ENCODE measurements at regions not wholly inside any gene's neighbourhood (a gene's known extent, or its start where the extent isn't known, plus 50 kb on each side); places are given as distances from the start of the nearest gene placed in this dataset.

DNA sequence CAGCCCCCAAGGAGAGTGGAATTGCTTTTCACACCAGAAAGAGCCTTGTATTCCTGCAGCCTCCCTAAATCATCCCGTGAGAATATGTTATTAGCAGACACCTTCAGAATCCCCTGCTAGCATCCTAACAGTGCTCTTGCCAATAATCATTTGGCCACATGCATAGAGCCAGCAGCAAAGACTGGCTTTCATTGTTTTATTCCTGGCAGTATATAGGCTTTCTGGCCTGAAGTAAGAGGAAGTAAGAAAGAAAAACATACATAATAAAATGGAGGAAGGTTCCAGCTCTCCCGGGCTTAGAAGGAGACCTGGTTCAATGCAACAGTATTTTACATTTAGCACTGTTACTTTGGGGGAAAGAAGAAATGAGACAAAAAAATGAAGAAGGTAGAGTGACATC, 176.7 kb upstream of the ATF7IP start:
- H3K4me3 ChIP-seq (ENCODE audit: low read length), result no peak overlapping the region
- no peak for TF ChIP-seq CTCF (conservative IDR thresholded peaks at IDR 0.05; ENCODE audit: low read length)
- DNase-seq (ENCODE audit: low read depth), result no peak

DNA sequence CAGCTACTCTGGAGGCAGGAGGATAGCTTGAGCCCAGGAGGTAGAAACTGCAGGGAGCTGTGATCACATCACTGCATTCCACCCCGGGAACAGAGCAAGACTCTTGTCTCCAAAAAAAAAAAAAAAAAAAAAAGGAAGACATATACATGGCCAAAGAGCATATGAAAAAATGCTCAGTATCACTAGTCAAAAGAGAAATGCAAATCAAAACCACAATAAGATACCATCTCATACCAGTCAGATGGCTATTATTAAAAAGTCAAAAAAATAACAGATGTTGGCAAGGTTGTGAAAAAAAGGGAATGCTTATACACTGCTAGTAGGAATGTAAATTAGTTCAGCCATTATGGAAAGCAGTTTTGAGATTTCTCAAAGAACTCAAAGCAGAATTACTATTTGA, 174.8 kb upstream of the ATF7IP start:
- peak; percentile 16 for DNase-seq (ENCODE audit: low read depth)
- no peak for TF ChIP-seq CTCF (conservative IDR thresholded peaks at IDR 0.05; ENCODE audit: low read length)

DNA sequence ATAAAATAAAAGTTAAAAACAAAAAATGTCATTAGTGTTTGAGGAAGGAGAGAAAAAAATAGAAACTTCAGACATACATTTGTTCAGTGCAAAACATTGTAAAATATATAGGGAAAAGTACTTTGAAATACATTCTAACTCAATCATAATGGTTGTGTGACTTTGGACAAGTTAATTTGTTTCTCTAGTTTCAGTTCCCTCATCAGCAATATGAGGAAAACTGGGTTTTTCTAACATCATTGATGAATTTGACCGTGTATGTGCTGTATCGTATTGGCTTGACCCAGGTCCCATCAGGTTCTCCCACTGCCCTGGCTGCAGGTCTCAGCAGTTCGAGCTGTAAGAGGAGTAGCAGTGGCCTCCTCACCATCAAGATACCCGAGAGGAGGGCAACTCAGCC, 173.9 kb upstream of the ATF7IP start:
- no peak for DNase-seq (ENCODE audit: low read depth)
- no peak overlapping the region for H3K4me3 ChIP-seq (ENCODE audit: low read length)
- no peak for TF ChIP-seq CTCF (conservative IDR thresholded peaks at IDR 0.05; ENCODE audit: low read length)

More for the DNA sequence above, 174.8 kb upstream of the ATF7IP start:
- H3K4me3 ChIP-seq (ENCODE audit: low read length), result no peak overlapping the region

GRCh38 chr12:14193639-14194038, 171.8 kb upstream of the ATF7IP start:
- no peak overlapping the region for H3K4me3 ChIP-seq (ENCODE audit: low read length)
- TF ChIP-seq CTCF (conservative IDR thresholded peaks at IDR 0.05; ENCODE audit: low read length), result no peak
- DNase-seq (ENCODE audit: low read depth), result no peak

GRCh38 chr12:14194572-14194971, 170.9 kb upstream of the ATF7IP start:
- no peak for TF ChIP-seq CTCF (conservative IDR thresholded peaks at IDR 0.05; ENCODE audit: low read length)
- DNase-seq (ENCODE audit: low read depth), result no peak
- H3K4me3 ChIP-seq (ENCODE audit: low read length), result no peak overlapping the region

- no peak for TF ChIP-seq CTCF (conservative IDR thresholded peaks at IDR 0.05; ENCODE audit: low read length)
- no peak overlapping the region for H3K4me3 ChIP-seq (ENCODE audit: low read length)
- no peak for DNase-seq (ENCODE audit: low read depth)
Measured at GRCh38 chr12:14199455-14200198, 165.9 kb upstream of the ATF7IP start.

DNA sequence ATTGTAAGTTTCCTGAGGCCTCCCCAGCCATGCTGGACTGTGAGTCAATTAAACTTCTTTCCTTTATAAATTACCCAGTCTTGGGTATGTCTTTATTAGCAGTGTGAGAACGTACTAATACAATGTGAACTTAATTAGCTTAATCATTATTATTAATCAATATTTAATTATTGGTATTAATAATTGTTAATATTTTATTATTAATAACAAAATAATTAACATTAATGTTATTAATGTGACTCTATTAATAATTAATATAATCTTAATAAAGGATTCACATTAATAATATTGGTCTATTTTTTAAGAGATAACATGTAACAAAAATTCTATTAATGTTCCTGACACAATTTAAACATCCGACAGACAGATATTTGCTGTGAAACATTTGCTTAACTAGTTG, 164.9 kb upstream of the ATF7IP start:
- no peak for TF ChIP-seq CTCF (conservative IDR thresholded peaks at IDR 0.05; ENCODE audit: low read length)
- no peak overlapping the region for H3K4me3 ChIP-seq (ENCODE audit: low read length)
- no peak for DNase-seq (ENCODE audit: low read depth)
